ENCODE measurements at regions not wholly inside any gene's neighbourhood (a gene's known extent, or its start where the extent isn't known, plus 50 kb on each side); places are given as distances from the start of the nearest gene placed in this dataset.

- Histone ChIP-seq H3K9me3 (replicated peaks; ENCODE audit: insufficient read depth, low read length) (no peaks in the 10 kb centered on the region), H3K9me2 (replicated peaks; ENCODE audit: insufficient read depth, low read length) (no peaks in the 10 kb centered on the region)
Measured at GRCh38 chr6:156150391-156150790, 626.8 kb upstream of the ARID1B start.

GRCh38 chr6:156146891-156147290, 630.3 kb upstream of the ARID1B start:
- no peak for DNase-seq
- no peaks in the 10 kb centered on the region for H3K36me3 ChIP-seq (replicated peaks; ENCODE audit: insufficient read depth, low read length)
- no peaks in the 10 kb centered on the region for H3K9me3 ChIP-seq (replicated peaks; ENCODE audit: insufficient read depth, low read length)
- no peak overlapping the region for H2AFZ ChIP-seq (ENCODE audit: low read length)
- no peaks in the 10 kb centered on the region for H3K4me1 ChIP-seq (ENCODE audit: low read length)
- no peak overlapping the region for H3K27ac ChIP-seq (ENCODE audit: low read length)
- H3K4me2 ChIP-seq (ENCODE audit: low read depth, low read length): no peak overlapping the region
- no peaks in the 10 kb centered on the region for H3K27me3 ChIP-seq (replicated peaks; ENCODE audit: insufficient read depth, low read length)
- TF ChIP-seq EZH2 (optimal IDR thresholded peaks at IDR 0.05; ENCODE audit: low read depth, low read length): no peak
- H4K20me1 ChIP-seq (ENCODE audit: insufficient read depth, low read length): no peaks in the 10 kb centered on the region
- H3K79me2 ChIP-seq (ENCODE audit: low read length): no peaks in the 10 kb centered on the region
- H3K4me3 ChIP-seq (ENCODE audit: low read length): no peak overlapping the region
- no peak overlapping the region for H3K9ac ChIP-seq (ENCODE audit: low read length)
- H3K9me2 ChIP-seq (replicated peaks; ENCODE audit: insufficient read depth, low read length): no peaks in the 10 kb centered on the region
- no peaks in the 10 kb centered on the region for H3F3A ChIP-seq (ENCODE audit: insufficient read depth, low read length)

More at GRCh38 chr6:156150391-156150790, 626.8 kb upstream of the ARID1B start:
- no peak for DNase-seq
- H3K9ac ChIP-seq (ENCODE audit: low read length): no peak overlapping the region
- H3K27me3 ChIP-seq (replicated peaks; ENCODE audit: insufficient read depth, low read length): no peaks in the 10 kb centered on the region
- H3K36me3 ChIP-seq (replicated peaks; ENCODE audit: insufficient read depth, low read length): no peaks in the 10 kb centered on the region
- no peak overlapping the region for H3K27ac ChIP-seq (ENCODE audit: low read length)
- no peak for TF ChIP-seq EZH2 (optimal IDR thresholded peaks at IDR 0.05; ENCODE audit: low read depth, low read length)
- no peak for TF ChIP-seq EZH2phosphoT487 (IDR thresholded peaks at IDR 0.05; ENCODE audit: low read length)
- TF ChIP-seq CTCF (IDR thresholded peaks at IDR 0.05; ENCODE audit: low read length): no peak
- H3K4me1 ChIP-seq (ENCODE audit: low read length): no peaks in the 10 kb centered on the region
- no peak overlapping the region for H3K4me2 ChIP-seq (ENCODE audit: low read depth, low read length)
- H2AFZ ChIP-seq (ENCODE audit: low read length): no peak overlapping the region
- H3K79me2 ChIP-seq (ENCODE audit: low read length): no peaks in the 10 kb centered on the region
- H3K4me3 ChIP-seq (ENCODE audit: low read length): no peak overlapping the region
- no peaks in the 10 kb centered on the region for H4K20me1 ChIP-seq (ENCODE audit: insufficient read depth, low read length)
- no peaks in the 10 kb centered on the region for H3F3A ChIP-seq (ENCODE audit: insufficient read depth, low read length)

- no peaks in the 10 kb centered on the region for H3K27me3 ChIP-seq (replicated peaks; ENCODE audit: insufficient read depth, low read length)
- H3K9ac ChIP-seq (ENCODE audit: low read length): no peak overlapping the region
- peak; percentile 69 for DNase-seq
- no peaks in the 10 kb centered on the region for H3K79me2 ChIP-seq (ENCODE audit: low read length)
- 0 out of 2 replicates have a peak, but pooled peaks cover 3% of the 10 kb centered on the region for H3K4me1 ChIP-seq (ENCODE audit: low read length)
- H3K9me3 ChIP-seq (replicated peaks; ENCODE audit: insufficient read depth, low read length): no peaks in the 10 kb centered on the region
- no peaks in the 10 kb centered on the region for H3K9me2 ChIP-seq (replicated peaks; ENCODE audit: insufficient read depth, low read length)
- peak overlapping the region; percentile 42; the same call in 1 of the 2 replicates for H2AFZ ChIP-seq (ENCODE audit: low read length)
- no peak overlapping the region for H3K4me2 ChIP-seq (ENCODE audit: low read depth, low read length)
- no peaks in the 10 kb centered on the region for H4K20me1 ChIP-seq (ENCODE audit: insufficient read depth, low read length)
- no peak for TF ChIP-seq EZH2phosphoT487 (IDR thresholded peaks at IDR 0.05; ENCODE audit: low read length)
- no peak for TF ChIP-seq EZH2 (optimal IDR thresholded peaks at IDR 0.05; ENCODE audit: low read depth, low read length)
- TF ChIP-seq CTCF (IDR thresholded peaks at IDR 0.05; ENCODE audit: low read length): no peak
- H3K27ac ChIP-seq (ENCODE audit: low read length): peak overlapping the region; percentile 47; the same call in 1 of the 2 replicates
- no peak overlapping the region for H3K4me3 ChIP-seq (ENCODE audit: low read length)
- H3K36me3 ChIP-seq (replicated peaks; ENCODE audit: insufficient read depth, low read length): no peaks in the 10 kb centered on the region
- H3F3A ChIP-seq (ENCODE audit: insufficient read depth, low read length): no peaks in the 10 kb centered on the region
Measured at GRCh38 chr6:156131221-156131903, 645.8 kb upstream of the ARID1B start.

GRCh38 chr6:156126535-156126934, 650.6 kb upstream of the ARID1B start:
- no peak overlapping the region for H3K4me3 ChIP-seq (ENCODE audit: low read length)
- no peaks in the 10 kb centered on the region for H3F3A ChIP-seq (ENCODE audit: insufficient read depth, low read length)
- 0 out of 2 replicates have a peak, but pooled peaks cover 3% of the 10 kb centered on the region for H3K4me1 ChIP-seq (ENCODE audit: low read length)
- H3K9me2 ChIP-seq (replicated peaks; ENCODE audit: insufficient read depth, low read length): no peaks in the 10 kb centered on the region
- DNase-seq: no peak
- H3K79me2 ChIP-seq (ENCODE audit: low read length): no peaks in the 10 kb centered on the region
- H3K36me3 ChIP-seq (replicated peaks; ENCODE audit: insufficient read depth, low read length): no peaks in the 10 kb centered on the region
- no peak overlapping the region for H3K9ac ChIP-seq (ENCODE audit: low read length)
- H3K4me2 ChIP-seq (ENCODE audit: low read depth, low read length): no peak overlapping the region
- H4K20me1 ChIP-seq (ENCODE audit: insufficient read depth, low read length): no peaks in the 10 kb centered on the region
- no peaks in the 10 kb centered on the region for H3K27me3 ChIP-seq (replicated peaks; ENCODE audit: insufficient read depth, low read length)
- H3K27ac ChIP-seq (ENCODE audit: low read length): no peak overlapping the region
- no peaks in the 10 kb centered on the region for H3K9me3 ChIP-seq (replicated peaks; ENCODE audit: insufficient read depth, low read length)
- TF ChIP-seq CTCF (IDR thresholded peaks at IDR 0.05; ENCODE audit: low read length): no peak
- no peak for TF ChIP-seq EZH2 (optimal IDR thresholded peaks at IDR 0.05; ENCODE audit: low read depth, low read length)
- no peak for TF ChIP-seq EZH2phosphoT487 (IDR thresholded peaks at IDR 0.05; ENCODE audit: low read length)
- no peak overlapping the region for H2AFZ ChIP-seq (ENCODE audit: low read length)
